Esophagus squamous epithelium (tissue), 4 donors: ENCODE measurements at regions not wholly inside any gene's neighbourhood (a gene's known extent, or its start where the extent isn't known, plus 50 kb on each side); places are given as distances from the start of the nearest gene placed in this dataset.

ENCODE experiments used
- POLR2A ChIP-seq, 4 donors: fragments of 450-650 bp; IDR thresholded peaks; one replicate each; pipeline ENCODE4 v1.6.1; 2017; ENCODE audit warnings: antibody characterized with exemption in 4 of 4, mild to moderate bottlenecking in 4 of 4, moderate library complexity in 3 of 4
- TF ChIP-seq, protein P1 (sequence below), 6 experiments: fragments of 450-650 bp in 4 of 6; fragments of 200-600 bp in 2 of 6; sonication (generic) in 2 of 6; IDR thresholded peaks; one replicate each; pipeline ENCODE4 v1.5.1; 2016 to 2019; ENCODE audit warnings: antibody characterized with exemption in 6 of 6, mild to moderate bottlenecking in 4 of 6, moderate library complexity in 4 of 6

DNA sequence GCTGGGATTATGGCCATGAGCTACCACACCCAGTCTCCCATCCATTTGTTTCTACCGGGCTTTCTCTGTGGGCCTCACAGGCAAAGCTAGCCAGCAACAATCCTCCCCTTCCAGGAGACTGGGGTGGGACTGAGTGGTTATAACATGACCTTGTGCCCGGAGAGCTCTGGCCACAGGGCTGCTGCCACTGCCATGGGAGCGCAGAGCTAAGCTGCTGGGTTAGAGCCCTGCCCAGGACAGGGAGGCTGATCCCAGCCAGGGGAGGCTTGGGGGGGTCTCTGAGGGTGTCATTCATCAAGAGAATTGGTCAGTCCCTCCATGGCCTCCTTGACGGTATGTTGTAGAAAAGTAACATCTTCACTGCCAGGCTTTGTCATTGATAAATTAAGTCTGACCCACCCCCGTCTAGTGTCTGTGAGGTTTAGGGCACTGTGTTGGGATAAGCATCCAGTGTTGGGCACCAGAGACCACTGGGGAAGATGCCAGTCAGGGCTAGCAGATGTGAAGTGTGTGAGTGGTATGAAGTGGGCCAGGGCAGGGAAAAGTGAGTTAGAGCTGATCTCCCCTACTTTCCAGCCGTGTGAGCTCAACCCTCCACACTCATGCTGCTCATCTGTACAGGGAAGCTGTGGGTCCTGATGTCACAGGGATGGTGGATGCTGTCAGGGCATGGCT, 368.4 kb upstream of the HS6ST1 start:
- TF ChIP-seq, protein P1, sequence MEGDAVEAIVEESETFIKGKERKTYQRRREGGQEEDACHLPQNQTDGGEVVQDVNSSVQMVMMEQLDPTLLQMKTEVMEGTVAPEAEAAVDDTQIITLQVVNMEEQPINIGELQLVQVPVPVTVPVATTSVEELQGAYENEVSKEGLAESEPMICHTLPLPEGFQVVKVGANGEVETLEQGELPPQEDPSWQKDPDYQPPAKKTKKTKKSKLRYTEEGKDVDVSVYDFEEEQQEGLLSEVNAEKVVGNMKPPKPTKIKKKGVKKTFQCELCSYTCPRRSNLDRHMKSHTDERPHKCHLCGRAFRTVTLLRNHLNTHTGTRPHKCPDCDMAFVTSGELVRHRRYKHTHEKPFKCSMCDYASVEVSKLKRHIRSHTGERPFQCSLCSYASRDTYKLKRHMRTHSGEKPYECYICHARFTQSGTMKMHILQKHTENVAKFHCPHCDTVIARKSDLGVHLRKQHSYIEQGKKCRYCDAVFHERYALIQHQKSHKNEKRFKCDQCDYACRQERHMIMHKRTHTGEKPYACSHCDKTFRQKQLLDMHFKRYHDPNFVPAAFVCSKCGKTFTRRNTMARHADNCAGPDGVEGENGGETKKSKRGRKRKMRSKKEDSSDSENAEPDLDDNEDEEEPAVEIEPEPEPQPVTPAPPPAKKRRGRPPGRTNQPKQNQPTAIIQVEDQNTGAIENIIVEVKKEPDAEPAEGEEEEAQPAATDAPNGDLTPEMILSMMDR (IDR thresholded peaks at IDR 0.05): no peak
- TF ChIP-seq POLR2A (IDR thresholded peaks at IDR 0.05): no peak
